ENCODE measurements at regions not wholly inside any gene's neighbourhood (a gene's known extent, or its start where the extent isn't known, plus 50 kb on each side); places are given as distances from the start of the nearest gene placed in this dataset.
A peak's percentile ranks its signal among the peaks of the same experiment; 100 is the strongest.

- Histone ChIP-seq H3K27me3 (peaks cover 3% of the 10 kb centered on the region; the same call in 1 of the 2 replicates), H3K36me3 (no peaks in the 10 kb centered on the region), H3K4me3 (no peak overlapping the region), H3K9me3 (no peaks in the 10 kb centered on the region)
- DNase-seq, result no peak
These were observed 136.7 kb upstream of the EEF1E1 start for GRCh38 chr6:8238773-8239683.

- H3K4me3 ChIP-seq, result no peak overlapping the region
- no peak for DNase-seq
- H3K9me3 ChIP-seq, result no peaks in the 10 kb centered on the region
- H3K36me3 ChIP-seq, result no peaks in the 10 kb centered on the region
- peaks cover 3% of the 10 kb centered on the region; the same call in 1 of the 2 replicates for H3K27me3 ChIP-seq
These were observed 135.3 kb upstream of the EEF1E1 start for GRCh38 chr6:8237668-8238067.

GRCh38 chr6:8236956-8237355 lies 134.6 kb upstream of the EEF1E1 start:
- Histone ChIP-seq H3K27me3 (peaks cover 3% of the 10 kb centered on the region; the same call in 1 of the 2 replicates), H3K9me3 (no peaks in the 10 kb centered on the region), H3K36me3 (no peaks in the 10 kb centered on the region), H3K4me3 (no peak overlapping the region)
- DNase-seq, result no peak

GRCh38 chr6:8234321-8234720 lies 132.0 kb upstream of the EEF1E1 start:
- Histone ChIP-seq H3K4me3 (no peak overlapping the region), H3K36me3 (no peaks in the 10 kb centered on the region), H3K27me3 (peaks cover 3% of the 10 kb centered on the region; the same call in 1 of the 2 replicates), H3K9me3 (no peaks in the 10 kb centered on the region)
- DNase-seq, result no peak

GRCh38 chr6:8231956-8232355 lies 129.6 kb upstream of the EEF1E1 start:
- Histone ChIP-seq H3K27me3 (no peaks in the 10 kb centered on the region), H3K4me3 (no peak overlapping the region), H3K36me3 (no peaks in the 10 kb centered on the region), H3K9me3 (no peaks in the 10 kb centered on the region)
- no peak for DNase-seq

- DNase-seq, result no peak
- Histone ChIP-seq H3K4me3 (no peak overlapping the region), H3K27me3 (no peaks in the 10 kb centered on the region), H3K9me3 (no peaks in the 10 kb centered on the region), H3K36me3 (no peaks in the 10 kb centered on the region)
These were observed 127.8 kb upstream of the EEF1E1 start for GRCh38 chr6:8229915-8230756.

GRCh38 chr6:8225113-8225512 lies 122.8 kb upstream of the EEF1E1 start:
- no peak overlapping the region for H3K4me3 ChIP-seq
- no peaks in the 10 kb centered on the region for H3K9me3 ChIP-seq
- no peaks in the 10 kb centered on the region for H3K36me3 ChIP-seq
- DNase-seq, result peak; percentile 17
- no peaks in the 10 kb centered on the region for H3K27me3 ChIP-seq

- Histone ChIP-seq H3K9me3 (no peaks in the 10 kb centered on the region), H3K36me3 (no peaks in the 10 kb centered on the region), H3K27me3 (no peaks in the 10 kb centered on the region), H3K4me3 (no peak overlapping the region)
- DNase-seq, result no peak
These were observed 121.3 kb upstream of the EEF1E1 start for GRCh38 chr6:8223678-8224077.

- DNase-seq, result no peak
- H3K4me3 ChIP-seq, result no peak overlapping the region
These were observed 117.1 kb upstream of the EEF1E1 start for GRCh38 chr6:8219352-8219943.

GRCh38 chr6:8218861-8219260 lies 116.5 kb upstream of the EEF1E1 start:
- Histone ChIP-seq H3K36me3 (no peaks in the 10 kb centered on the region), H3K4me3 (no peak overlapping the region), H3K27me3 (no peaks in the 10 kb centered on the region), H3K9me3 (no peaks in the 10 kb centered on the region)
- DNase-seq, result no peak

More at GRCh38 chr6:8219352-8219943, 117.1 kb upstream of the EEF1E1 start:
- Histone ChIP-seq H3K36me3 (no peaks in the 10 kb centered on the region), H3K9me3 (no peaks in the 10 kb centered on the region), H3K27me3 (no peaks in the 10 kb centered on the region)

GRCh38 chr6:8215631-8216030 lies 113.3 kb upstream of the EEF1E1 start:
- no peaks in the 10 kb centered on the region for H3K27me3 ChIP-seq
- H3K36me3 ChIP-seq, result no peaks in the 10 kb centered on the region
- H3K4me3 ChIP-seq, result no peak overlapping the region
- peak; percentile 29 for DNase-seq
- H3K9me3 ChIP-seq, result no peaks in the 10 kb centered on the region

GRCh38 chr6:8213995-8214394 lies 111.6 kb upstream of the EEF1E1 start:
- DNase-seq, result no peak
- H3K9me3 ChIP-seq, result no peaks in the 10 kb centered on the region
- H3K27me3 ChIP-seq, result no peaks in the 10 kb centered on the region
- no peaks in the 10 kb centered on the region for H3K36me3 ChIP-seq
- no peak overlapping the region for H3K4me3 ChIP-seq

- no peaks in the 10 kb centered on the region for H3K27me3 ChIP-seq
- no peak for DNase-seq
- H3K36me3 ChIP-seq, result no peaks in the 10 kb centered on the region
- H3K4me3 ChIP-seq, result no peak overlapping the region
- H3K9me3 ChIP-seq, result no peaks in the 10 kb centered on the region
These were observed 110.5 kb upstream of the EEF1E1 start for GRCh38 chr6:8212720-8213434.

- Histone ChIP-seq H3K27me3 (no peaks in the 10 kb centered on the region), H3K36me3 (no peaks in the 10 kb centered on the region), H3K4me3 (no peak overlapping the region), H3K9me3 (no peaks in the 10 kb centered on the region)
- DNase-seq, result no peak
These were observed 105.5 kb upstream of the EEF1E1 start for GRCh38 chr6:8207869-8208191.

- Histone ChIP-seq H3K36me3 (no peaks in the 10 kb centered on the region), H3K4me3 (no peak overlapping the region), H3K9me3 (no peaks in the 10 kb centered on the region), H3K27me3 (no peaks in the 10 kb centered on the region)
- DNase-seq, result no peak
These were observed 105.0 kb upstream of the EEF1E1 start for GRCh38 chr6:8207191-8207868.

- Histone ChIP-seq H3K27me3 (no peaks in the 10 kb centered on the region), H3K36me3 (no peaks in the 10 kb centered on the region), H3K4me3 (no peak overlapping the region), H3K9me3 (no peaks in the 10 kb centered on the region)
- no peak for DNase-seq
These were observed 101.0 kb upstream of the EEF1E1 start for GRCh38 chr6:8203337-8203736.

Data from MG63 (cell line).